ENCODE measurements at regions not wholly inside any gene's neighbourhood (a gene's known extent, or its start where the extent isn't known, plus 50 kb on each side); places are given as distances from the start of the nearest gene placed in this dataset.

- Histone ChIP-seq H3K36me3 (ENCODE audit: control insufficient read depth in 1 of 2, insufficient read depth in 2 of 2, low read length in 2 of 2) (no peaks in the 10 kb centered on the region), H3K4me1 (ENCODE audit: control insufficient read depth in 1 of 2, insufficient read depth in 2 of 2, low read length in 2 of 2) (no peaks in the 10 kb centered on the region), H3K9me2 (ENCODE audit: insufficient read depth) (no peaks in the 10 kb centered on the region), H3K4me2 (ENCODE audit: low read length) (no peak overlapping the region), H2AFZ (ENCODE audit: low read depth, low read length, poor library complexity, severe bottlenecking) (no peak overlapping the region), H3K9ac (ENCODE audit: low read length) (no peak overlapping the region), H4K20me1 (ENCODE audit: insufficient read depth) (no peaks in the 10 kb centered on the region; the same call in 1 of the 2 replicates), H3K79me2 (ENCODE audit: insufficient read depth, low read length) (no peaks in the 10 kb centered on the region), H3K9me3 (ENCODE audit: control insufficient read depth in 1 of 2, insufficient read depth in 1 of 2, low read depth in 1 of 2, low read length in 2 of 2) (no peaks in the 10 kb centered on the region), H3K27me3 (ENCODE audit: insufficient read depth, low read length) (no peaks in the 10 kb centered on the region), H3K27ac (ENCODE audit: low read depth, low read length) (no peak overlapping the region), H3K4me3 (replicated peaks in 1 of 2; ENCODE audit: low read depth in 1 of 2, low read length in 2 of 2) (no peak overlapping the region)
- intact Hi-C loops (cut with micrococcal nuclease) = no loop called here
- RAD21 ChIA-PET (ENCODE audit: low non-redundant PET in 1 of 2, low total read pairs in 2 of 2, uncharacterized antibody in 2 of 2, unreplicated experiment in 2 of 2) = no interaction called here
- POLR2A ChIA-PET = no interaction called here
- DNase-seq (ENCODE audit: low read depth, low spot score) (no peak), ATAC-seq (no peak)
- BruUV-seq (replicated peaks) = no TSS peak
- TF ChIP-seq EZH2 (IDR thresholded peaks at IDR 0.05) (no peak), SRF (IDR thresholded peaks at IDR 0.05; ENCODE audit: low read depth) (no peak), CTCF (IDR thresholded peaks at IDR 0.05 in 2 of 3, conservative IDR thresholded peaks at IDR 0.05 in 1 of 3; ENCODE audit: borderline replicate concordance in 1 of 3, insufficient read depth in 1 of 3, low read depth in 2 of 3, low read length in 2 of 3) (no peak), EGR1 (IDR thresholded peaks at IDR 0.05; ENCODE audit: low read depth) (no peak), SP1 (IDR thresholded peaks at IDR 0.05; ENCODE audit: low read depth) (no peak), POLR2AphosphoS5 (IDR thresholded peaks at IDR 0.05; ENCODE audit: low read depth, low read length) (no peak)
- CTCF ChIA-PET = no interaction called here
These were observed 694.8 kb upstream of the SLC39A10 start for GRCh38 chr2:194962254-194962653.

- BruUV-seq (replicated peaks) = no TSS peak
- Histone ChIP-seq H3K4me2 (ENCODE audit: low read length) (no peak overlapping the region), H3K79me2 (ENCODE audit: insufficient read depth, low read length) (no peaks in the 10 kb centered on the region), H4K20me1 (ENCODE audit: insufficient read depth) (no peaks in the 10 kb centered on the region; the same call in 1 of the 2 replicates), H2AFZ (ENCODE audit: low read depth, low read length, poor library complexity, severe bottlenecking) (no peak overlapping the region), H3K9me3 (ENCODE audit: control insufficient read depth in 1 of 2, insufficient read depth in 1 of 2, low read depth in 1 of 2, low read length in 2 of 2) (no peaks in the 10 kb centered on the region), H3K4me1 (ENCODE audit: control insufficient read depth in 1 of 2, insufficient read depth in 2 of 2, low read length in 2 of 2) (no peaks in the 10 kb centered on the region), H3K36me3 (ENCODE audit: control insufficient read depth in 1 of 2, insufficient read depth in 2 of 2, low read length in 2 of 2) (no peaks in the 10 kb centered on the region), H3K27ac (ENCODE audit: low read depth, low read length) (no peak overlapping the region), H3K9me2 (ENCODE audit: insufficient read depth) (no peaks in the 10 kb centered on the region), H3K9ac (ENCODE audit: low read length) (no peak overlapping the region), H3K27me3 (ENCODE audit: insufficient read depth, low read length) (no peaks in the 10 kb centered on the region), H3K4me3 (replicated peaks in 1 of 2; ENCODE audit: low read depth in 1 of 2, low read length in 2 of 2) (no peak overlapping the region)
- intact Hi-C loops (cut with micrococcal nuclease) = loop anchor here (10.0 kb wide), 1 partner anchor 301 kb away; no protein-coding TSS in a partner anchor
- CTCF ChIA-PET = no interaction called here
- RAD21 ChIA-PET (ENCODE audit: low non-redundant PET in 1 of 2, low total read pairs in 2 of 2, uncharacterized antibody in 2 of 2, unreplicated experiment in 2 of 2) = no interaction called here
- no peak for DNase-seq (ENCODE audit: low read depth, low spot score)
- POLR2A ChIA-PET = no interaction called here
- no peak for ATAC-seq
- TF ChIP-seq RAD21 (IDR thresholded peaks at IDR 0.05; ENCODE audit: low read depth) = no peak
- no peak for TF ChIP-seq POLR2AphosphoS5 (IDR thresholded peaks at IDR 0.05; ENCODE audit: low read depth, low read length)
- TF ChIP-seq, protein P1, sequence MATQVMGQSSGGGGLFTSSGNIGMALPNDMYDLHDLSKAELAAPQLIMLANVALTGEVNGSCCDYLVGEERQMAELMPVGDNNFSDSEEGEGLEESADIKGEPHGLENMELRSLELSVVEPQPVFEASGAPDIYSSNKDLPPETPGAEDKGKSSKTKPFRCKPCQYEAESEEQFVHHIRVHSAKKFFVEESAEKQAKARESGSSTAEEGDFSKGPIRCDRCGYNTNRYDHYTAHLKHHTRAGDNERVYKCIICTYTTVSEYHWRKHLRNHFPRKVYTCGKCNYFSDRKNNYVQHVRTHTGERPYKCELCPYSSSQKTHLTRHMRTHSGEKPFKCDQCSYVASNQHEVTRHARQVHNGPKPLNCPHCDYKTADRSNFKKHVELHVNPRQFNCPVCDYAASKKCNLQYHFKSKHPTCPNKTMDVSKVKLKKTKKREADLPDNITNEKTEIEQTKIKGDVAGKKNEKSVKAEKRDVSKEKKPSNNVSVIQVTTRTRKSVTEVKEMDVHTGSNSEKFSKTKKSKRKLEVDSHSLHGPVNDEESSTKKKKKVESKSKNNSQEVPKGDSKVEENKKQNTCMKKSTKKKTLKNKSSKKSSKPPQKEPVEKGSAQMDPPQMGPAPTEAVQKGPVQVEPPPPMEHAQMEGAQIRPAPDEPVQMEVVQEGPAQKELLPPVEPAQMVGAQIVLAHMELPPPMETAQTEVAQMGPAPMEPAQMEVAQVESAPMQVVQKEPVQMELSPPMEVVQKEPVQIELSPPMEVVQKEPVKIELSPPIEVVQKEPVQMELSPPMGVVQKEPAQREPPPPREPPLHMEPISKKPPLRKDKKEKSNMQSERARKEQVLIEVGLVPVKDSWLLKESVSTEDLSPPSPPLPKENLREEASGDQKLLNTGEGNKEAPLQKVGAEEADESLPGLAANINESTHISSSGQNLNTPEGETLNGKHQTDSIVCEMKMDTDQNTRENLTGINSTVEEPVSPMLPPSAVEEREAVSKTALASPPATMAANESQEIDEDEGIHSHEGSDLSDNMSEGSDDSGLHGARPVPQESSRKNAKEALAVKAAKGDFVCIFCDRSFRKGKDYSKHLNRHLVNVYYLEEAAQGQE (IDR thresholded peaks at IDR 0.05; ENCODE audit: low read depth) = no peak
- no peak for TF ChIP-seq YY1 (IDR thresholded peaks at IDR 0.05; ENCODE audit: extremely low read depth, insufficient replicate concordance, low read depth, low read length)
- no peak for TF ChIP-seq ZBTB33 (IDR thresholded peaks at IDR 0.05; ENCODE audit: extremely low read depth, insufficient replicate concordance, low read length)
- no peak for TF ChIP-seq EGR1 (IDR thresholded peaks at IDR 0.05; ENCODE audit: low read depth)
- TF ChIP-seq SP1 (IDR thresholded peaks at IDR 0.05; ENCODE audit: low read depth) = no peak
- no peak for TF ChIP-seq SRF (IDR thresholded peaks at IDR 0.05; ENCODE audit: low read depth)
- no peak for TF ChIP-seq SIN3A (IDR thresholded peaks at IDR 0.05; ENCODE audit: low read depth)
These were observed 702.8 kb upstream of the SLC39A10 start for GRCh38 chr2:194954218-194954617.

Measured in HCT116 (cell line).